ENCODE measurements at regions not wholly inside any gene's neighbourhood (a gene's known extent, or its start where the extent isn't known, plus 50 kb on each side); places are given as distances from the start of the nearest gene placed in this dataset.

DNA sequence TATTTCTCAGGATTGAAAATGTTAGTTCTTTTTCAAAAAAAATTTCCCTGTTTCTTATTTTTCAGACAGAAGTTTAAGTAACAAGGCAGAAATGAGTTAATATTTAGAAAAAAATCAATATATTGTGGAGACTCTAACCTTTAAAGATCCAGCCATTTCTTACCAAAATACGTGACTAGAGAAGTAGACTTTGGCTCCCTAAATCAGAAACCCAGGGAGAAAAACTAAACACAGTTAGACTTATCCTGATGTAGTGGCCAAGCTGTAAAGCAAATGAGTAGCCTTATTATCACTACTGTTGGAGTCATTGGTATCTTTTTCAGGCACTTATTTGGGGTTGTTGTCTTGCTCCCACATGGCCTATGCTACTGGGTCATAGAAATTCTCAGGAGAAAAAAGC, 1556.4 kb upstream of the ADGRL3 start:
- TF ChIP-seq, protein P1, sequence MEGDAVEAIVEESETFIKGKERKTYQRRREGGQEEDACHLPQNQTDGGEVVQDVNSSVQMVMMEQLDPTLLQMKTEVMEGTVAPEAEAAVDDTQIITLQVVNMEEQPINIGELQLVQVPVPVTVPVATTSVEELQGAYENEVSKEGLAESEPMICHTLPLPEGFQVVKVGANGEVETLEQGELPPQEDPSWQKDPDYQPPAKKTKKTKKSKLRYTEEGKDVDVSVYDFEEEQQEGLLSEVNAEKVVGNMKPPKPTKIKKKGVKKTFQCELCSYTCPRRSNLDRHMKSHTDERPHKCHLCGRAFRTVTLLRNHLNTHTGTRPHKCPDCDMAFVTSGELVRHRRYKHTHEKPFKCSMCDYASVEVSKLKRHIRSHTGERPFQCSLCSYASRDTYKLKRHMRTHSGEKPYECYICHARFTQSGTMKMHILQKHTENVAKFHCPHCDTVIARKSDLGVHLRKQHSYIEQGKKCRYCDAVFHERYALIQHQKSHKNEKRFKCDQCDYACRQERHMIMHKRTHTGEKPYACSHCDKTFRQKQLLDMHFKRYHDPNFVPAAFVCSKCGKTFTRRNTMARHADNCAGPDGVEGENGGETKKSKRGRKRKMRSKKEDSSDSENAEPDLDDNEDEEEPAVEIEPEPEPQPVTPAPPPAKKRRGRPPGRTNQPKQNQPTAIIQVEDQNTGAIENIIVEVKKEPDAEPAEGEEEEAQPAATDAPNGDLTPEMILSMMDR (conservative IDR thresholded peaks at IDR 0.05; ENCODE audit: low read length) = no peak
- TF ChIP-seq EZH2phosphoT487 (IDR thresholded peaks at IDR 0.05; ENCODE audit: borderline replicate concordance) = no peak
